Dendritic cell treated with granulocyte-macrophage colony-stimulating factor and Interleukin-4, amounts not matched to agents 40 ng/mL and 50 ng/mL, for 4 days (primary cell): ENCODE measurements at regions not wholly inside any gene's neighbourhood (a gene's known extent, or its start where the extent isn't known, plus 50 kb on each side); places are given as distances from the start of the nearest gene placed in this dataset.
A peak's percentile ranks its signal among the peaks of the same experiment; 100 is the strongest.

Experiments used
- H3K27ac Mint-ChIP-seq: one replicate; pipeline ENCODE4 v1.8.0; 2022; ENCODE audit warnings: mild to moderate bottlenecking, mixed read lengths
- H3K27me3 Mint-ChIP-seq: one replicate; pipeline ENCODE4 v1.8.0; 2022; ENCODE audit warnings: mild to moderate bottlenecking, mixed read lengths
- H3K36me3 Mint-ChIP-seq: one replicate; pipeline ENCODE4 v1.8.0; 2022; ENCODE audit warnings: low read depth, mixed read lengths
- H3K4me1 Mint-ChIP-seq: one replicate; pipeline ENCODE4 v1.8.0; 2022; ENCODE audit warnings: low read depth, mixed read lengths
- H3K4me3 Mint-ChIP-seq: one replicate; pipeline ENCODE4 v1.8.0; 2022; ENCODE audit warnings: mild to moderate bottlenecking, moderate library complexity, mixed read lengths
- H3K9me3 Mint-ChIP-seq: one replicate; pipeline ENCODE4 v1.8.0; 2022; ENCODE audit warnings: mixed read lengths
- intact Hi-C: fragments of 100-400 bp; cut with micrococcal nuclease; formaldehyde crosslinking; loops from one replicate; pipeline ENCODE4 v1.15.0; 2022

GRCh38 chr14:35234012-35234805 lies 58.0 kb upstream of the PSMA6 start:
- H3K9me3 Mint-ChIP-seq: no peaks in the 10 kb centered on the region
- H3K4me1 Mint-ChIP-seq: peaks cover 76% of the 10 kb centered on the region
- H3K27ac Mint-ChIP-seq: peak overlapping the region; percentile 83
- no peaks in the 10 kb centered on the region for H3K36me3 Mint-ChIP-seq
- intact Hi-C loops: loop anchor here (5.0 kb wide), 1 partner anchor 58 kb away; the partner anchor contains the start of gene PSMA6
- H3K27me3 Mint-ChIP-seq: no peaks in the 10 kb centered on the region
- H3K4me3 Mint-ChIP-seq: no peak overlapping the region

GRCh38 chr14:35235840-35236239 lies 56.3 kb upstream of the PSMA6 start:
- Mint-ChIP-seq H3K4me3 (no peak overlapping the region), H3K27ac (no peak overlapping the region), H3K27me3 (no peaks in the 10 kb centered on the region), H3K4me1 (peaks cover 66% of the 10 kb centered on the region), H3K36me3 (peaks cover 5% of the 10 kb centered on the region), H3K9me3 (no peaks in the 10 kb centered on the region)
- intact Hi-C loops: no loop called here

GRCh38 chr14:35236806-35237205 lies 55.4 kb upstream of the PSMA6 start:
- Mint-ChIP-seq H3K4me1 (peaks cover 65% of the 10 kb centered on the region), H3K27ac (peak overlapping the region; percentile 25), H3K27me3 (no peaks in the 10 kb centered on the region), H3K9me3 (no peaks in the 10 kb centered on the region), H3K36me3 (peaks cover 5% of the 10 kb centered on the region), H3K4me3 (no peak overlapping the region)
- intact Hi-C loops: no loop called here

GRCh38 chr14:35240231-35240630 lies 52.0 kb upstream of the PSMA6 start:
- intact Hi-C loops: no loop called here
- Mint-ChIP-seq H3K27me3 (no peaks in the 10 kb centered on the region), H3K4me1 (peaks cover 46% of the 10 kb centered on the region), H3K36me3 (peaks cover 5% of the 10 kb centered on the region), H3K27ac (no peak overlapping the region), H3K4me3 (no peak overlapping the region), H3K9me3 (no peaks in the 10 kb centered on the region)
